Loucy (cell line): ENCODE measurements at regions not wholly inside any gene's neighbourhood (a gene's known extent, or its start where the extent isn't known, plus 50 kb on each side); places are given as distances from the start of the nearest gene placed in this dataset.

ENCODE experiments used
- H2AFZ ChIP-seq: fragments of 200-600 bp; sonication (generic); 2 replicates; pipeline ENCODE4 v1.6.0; 2016; ENCODE audit warnings: antibody characterized with exemption, mild to moderate bottlenecking, low read length, moderate library complexity
- H3F3A ChIP-seq: fragments of 200-600 bp; 2 replicates; pipeline ENCODE4 v1.6.0; 2016; ENCODE audit warnings: antibody characterized with exemption, low read depth, mild to moderate bottlenecking
- H3K27me3 ChIP-seq: fragments of 200-600 bp; sonication (generic); 2 replicates; pipeline ENCODE4 v1.6.1; 2014; ENCODE audit warnings: low read length, mild to moderate bottlenecking; ENCODE audit not compliant: insufficient read depth, poor library complexity, severe bottlenecking
- H3K36me3 ChIP-seq: fragments of 200-600 bp; sonication (generic); 2 replicates; pipeline ENCODE4 v1.6.1; 2016; ENCODE audit warnings: low read length; ENCODE audit not compliant: insufficient read depth
- H3K4me1 ChIP-seq: fragments of 200-600 bp; sonication (generic); 2 replicates; pipeline ENCODE4 v1.5.1; 2014; ENCODE audit warnings: low read length, mild to moderate bottlenecking; ENCODE audit not compliant: insufficient read depth, poor library complexity, severe bottlenecking
- H3K4me2 ChIP-seq: fragments of 200-600 bp; sonication (generic); 2 replicates; pipeline ENCODE4 v1.6.0; 2014; ENCODE audit warnings: antibody characterized with exemption, low read length, low read depth, mild to moderate bottlenecking; ENCODE audit not compliant: poor library complexity, severe bottlenecking
- H3K4me3 ChIP-seq: fragments of 200-600 bp; sonication (generic); 2 replicates; pipeline ENCODE4 v1.5.1; 2014; ENCODE audit warnings: low read length, mild to moderate bottlenecking, mixed read lengths; ENCODE audit not compliant: poor library complexity, severe bottlenecking
- H3K79me2 ChIP-seq: fragments of 200-600 bp; sonication (generic); 2 replicates; pipeline ENCODE4 v1.6.1; 2014; ENCODE audit warnings: low read length; ENCODE audit not compliant: insufficient read depth
- H3K9ac ChIP-seq: fragments of 200-600 bp; sonication (generic); 2 replicates; pipeline ENCODE4 v1.6.0; 2014; ENCODE audit warnings: mild to moderate bottlenecking, low read depth, low read length, moderate library complexity; ENCODE audit not compliant: poor library complexity, severe bottlenecking
- H3K9me2 ChIP-seq: fragments of 200-600 bp; sonication (generic); replicated peaks from 2 replicates; pipeline ENCODE4 v1.6.1; 2016; ENCODE audit warnings: low read depth, low read length, mixed read lengths
- H3K9me3 ChIP-seq: fragments of 200-600 bp; sonication (generic); 2 replicates; pipeline ENCODE4 v1.6.1; 2014; ENCODE audit warnings: mild to moderate bottlenecking, antibody characterized with exemption, low read length, low read depth; ENCODE audit not compliant: insufficient read depth
- H4K20me1 ChIP-seq: fragments of 200-600 bp; sonication (generic); 2 replicates; pipeline ENCODE4 v1.6.0; 2014; ENCODE audit warnings: antibody characterized with exemption, low read length, mild to moderate bottlenecking; ENCODE audit not compliant: insufficient read depth, poor library complexity, severe bottlenecking
- CTCF ChIP-seq: fragments of 200-600 bp; sonication (generic); conservative IDR thresholded peaks from 2 replicates; pipeline ENCODE4 v1.5.1; 2014; ENCODE audit warnings: mild to moderate bottlenecking, antibody characterized with exemption, low read length
- EZH2phosphoT487 ChIP-seq: fragments of 200-600 bp; IDR thresholded peaks from 2 replicates; pipeline ENCODE4 v1.6.1; 2018; ENCODE audit warnings: antibody characterized with exemption, mild to moderate bottlenecking, moderate library complexity, borderline replicate concordance

DNA sequence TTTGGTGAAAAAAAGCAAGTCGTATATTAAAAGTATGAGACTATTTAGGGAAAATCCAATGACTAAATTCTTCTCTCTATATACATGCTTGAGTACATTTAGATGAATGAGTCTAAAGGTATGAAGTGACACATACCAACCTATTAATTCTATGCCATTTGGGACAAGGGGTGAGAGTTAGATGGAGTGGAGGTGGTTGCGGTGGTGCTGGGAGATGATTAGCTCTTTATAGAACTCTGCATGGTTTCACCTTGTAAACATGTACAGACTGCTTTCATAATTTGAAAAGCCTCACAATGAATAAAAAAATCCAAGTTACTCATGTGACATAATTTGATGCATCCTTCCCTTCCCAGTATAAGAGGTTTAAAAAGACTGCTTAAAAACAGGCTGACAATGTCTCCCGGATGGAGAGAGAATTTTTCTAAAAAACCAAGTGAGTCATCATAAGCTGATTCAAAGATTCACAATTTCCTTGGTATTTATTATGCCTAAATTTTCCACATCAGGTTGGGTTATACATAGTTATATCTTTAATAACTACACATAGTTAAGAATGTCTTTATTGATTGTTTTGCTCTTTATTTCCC is 572.8 kb downstream of the REEP3 start:
- no peaks in the 10 kb centered on the region for H3K4me1 ChIP-seq
- no peak overlapping the region for H3K4me2 ChIP-seq
- H3K9ac ChIP-seq, result no peak overlapping the region
- H3K27me3 ChIP-seq, result no peaks in the 10 kb centered on the region
- no peak overlapping the region for H3K4me3 ChIP-seq
- no peaks in the 10 kb centered on the region for H3K36me3 ChIP-seq
- no peaks in the 10 kb centered on the region for H3F3A ChIP-seq
- no peak for TF ChIP-seq EZH2phosphoT487
- no peak for TF ChIP-seq CTCF
- H3K79me2 ChIP-seq, result no peaks in the 10 kb centered on the region
- H3K9me3 ChIP-seq, result no peaks in the 10 kb centered on the region
- no peak overlapping the region for H2AFZ ChIP-seq
- no peaks in the 10 kb centered on the region for H3K9me2 ChIP-seq
- H4K20me1 ChIP-seq, result no peaks in the 10 kb centered on the region

- Histone ChIP-seq H3K79me2 (no peaks in the 10 kb centered on the region), H3K9ac (no peak overlapping the region), H3K36me3 (no peaks in the 10 kb centered on the region), H3K4me3 (no peak overlapping the region), H3K27me3 (no peaks in the 10 kb centered on the region), H3K4me2 (no peak overlapping the region), H2AFZ (no peak overlapping the region), H3K4me1 (no peaks in the 10 kb centered on the region), H3F3A (no peaks in the 10 kb centered on the region), H3K9me2 (no peaks in the 10 kb centered on the region), H3K9me3 (no peaks in the 10 kb centered on the region), H4K20me1 (no peaks in the 10 kb centered on the region)
- TF ChIP-seq CTCF, result no peak
- TF ChIP-seq EZH2phosphoT487, result no peak
Measured at GRCh38 chr10:64096941-64097340, 575.7 kb downstream of the REEP3 start.

DNA sequence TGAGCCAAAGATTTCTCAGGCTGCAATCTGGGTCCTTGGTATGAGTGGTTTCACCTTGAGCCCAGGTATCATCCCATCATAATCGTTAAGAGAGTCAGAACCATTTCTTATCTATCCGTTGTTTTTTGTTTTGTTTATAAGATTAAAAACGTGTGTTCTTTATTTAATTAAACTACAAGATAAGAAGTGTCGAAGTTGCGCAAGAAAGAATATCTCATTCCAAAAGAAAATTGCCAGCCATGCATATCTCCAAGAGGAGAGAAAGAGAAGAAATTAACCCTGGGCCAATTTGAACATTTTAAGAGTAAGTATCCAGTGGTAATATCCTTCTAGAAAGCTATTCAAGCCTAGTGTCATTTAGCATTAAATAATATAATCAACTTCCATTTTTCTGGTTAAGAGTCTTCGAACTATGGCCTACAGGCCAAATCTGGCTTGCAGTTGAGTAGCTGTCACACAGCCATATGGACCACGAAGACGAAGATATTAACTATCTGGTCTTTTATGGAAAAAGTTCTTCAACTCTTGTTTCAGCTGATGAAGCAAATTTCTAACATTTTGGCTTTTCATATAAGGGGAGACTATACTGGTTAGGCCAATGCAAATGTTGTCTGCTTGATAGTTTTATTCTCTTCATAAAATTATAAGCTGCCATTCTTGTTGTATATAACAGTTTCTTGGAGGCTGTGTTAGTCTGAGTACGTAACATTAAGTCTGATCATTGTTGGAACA is 576.4 kb downstream of the REEP3 start:
- Histone ChIP-seq H2AFZ (no peak overlapping the region), H3K36me3 (no peaks in the 10 kb centered on the region), H3K9me2 (no peaks in the 10 kb centered on the region), H3K4me1 (no peaks in the 10 kb centered on the region), H3F3A (no peaks in the 10 kb centered on the region), H3K9ac (no peak overlapping the region), H3K4me3 (no peak overlapping the region), H4K20me1 (no peaks in the 10 kb centered on the region), H3K4me2 (no peak overlapping the region), H3K79me2 (no peaks in the 10 kb centered on the region), H3K27me3 (no peaks in the 10 kb centered on the region), H3K9me3 (no peaks in the 10 kb centered on the region)
- TF ChIP-seq CTCF (no peak), EZH2phosphoT487 (no peak)
